ENCODE measurements at regions not wholly inside any gene's neighbourhood (a gene's known extent, or its start where the extent isn't known, plus 50 kb on each side); places are given as distances from the start of the nearest gene placed in this dataset.
"Not testable (repeated sequence)": the region's sequence is repeated elsewhere in the genome, so short reads cannot be mapped to it uniquely, and the experiment has no call there.

DNA sequence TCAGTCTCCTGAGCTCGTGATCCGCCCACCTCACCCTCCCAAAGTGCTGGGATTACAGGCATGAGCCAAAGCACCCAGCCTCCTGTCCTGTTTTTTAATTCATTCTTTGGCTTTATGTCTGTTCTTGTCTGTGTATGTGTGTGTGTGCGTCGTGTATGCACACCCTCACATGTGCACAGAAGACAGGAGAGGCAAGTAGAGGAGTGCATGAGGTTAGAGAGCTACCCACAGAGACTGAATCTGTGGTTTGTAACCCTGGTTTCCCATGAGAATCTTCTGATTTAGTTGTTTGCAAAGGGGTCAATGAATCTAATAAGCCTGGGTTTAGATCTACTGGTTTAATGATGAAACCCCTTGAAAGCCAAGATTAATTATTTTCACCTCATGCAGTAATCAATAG lies 1090.0 kb downstream of the EPHA3 start:
- H3K79me1 ChIP-seq (ENCODE audit: low read depth, low read length); H4K5ac ChIP-seq (ENCODE audit: insufficient read length, low read depth, low read length); H2BK15ac ChIP-seq (ENCODE audit: low read length); H3K9ac ChIP-seq (replicated peaks in 1 of 4; ENCODE audit: extremely low read depth in 1 of 4, low read depth in 3 of 4, low read length in 3 of 4); H4K8ac ChIP-seq (ENCODE audit: extremely low read depth, insufficient read depth, low read length); H2BK12ac ChIP-seq (ENCODE audit: low read depth, low read length); H3K18ac ChIP-seq (ENCODE audit: extremely low read depth, low read length); H2AK5ac ChIP-seq (ENCODE audit: low read depth, low read length); H3K4ac ChIP-seq (replicated peaks; ENCODE audit: insufficient read length, low read depth, low read length); H2AFZ ChIP-seq (ENCODE audit: low read length); DNase-seq (ENCODE audit: low read depth in 1 of 2, low spot score in 2 of 2); H3K9me3 ChIP-seq (ENCODE audit: insufficient read depth in 2 of 2, low read depth in 1 of 2, low read length in 1 of 2); H3K14ac ChIP-seq (ENCODE audit: insufficient read length); H3K27me3 ChIP-seq (replicated peaks in 1 of 4; ENCODE audit: control insufficient read depth in 3 of 4, extremely low read depth in 1 of 4, insufficient read depth in 3 of 4, low read length in 3 of 4); H3K4me3 ChIP-seq (ENCODE audit: extremely low read depth in 1 of 4, insufficient read depth in 2 of 4, low read depth in 3 of 4, low read length in 4 of 4); H3K4me2 ChIP-seq (ENCODE audit: insufficient read depth in 1 of 2, low read depth in 2 of 2, low read length in 2 of 2); H2BK5ac ChIP-seq (ENCODE audit: low read depth, low read length); H3K36me3 ChIP-seq (ENCODE audit: control insufficient read depth in 2 of 4, insufficient read depth in 4 of 4, low read length in 3 of 4); H4K91ac ChIP-seq (replicated peaks; ENCODE audit: insufficient read length, low read length); H4K20me1 ChIP-seq (replicated peaks in 1 of 2; ENCODE audit: control insufficient read depth in 1 of 2, insufficient read depth in 2 of 2, low read length in 2 of 2); H3K27ac ChIP-seq (ENCODE audit: low read depth, low read length); H2BK120ac ChIP-seq (replicated peaks; ENCODE audit: low read depth, low read length); H3K4me1 ChIP-seq (replicated peaks in 1 of 4; ENCODE audit: control insufficient read depth in 3 of 4, insufficient read depth in 4 of 4, low read length in 3 of 4); H2BK20ac ChIP-seq (ENCODE audit: low read length); H3K56ac ChIP-seq (replicated peaks; ENCODE audit: insufficient read length, low read depth, low read length); H3K23me2 ChIP-seq (ENCODE audit: low read depth, low read length); H3K23ac ChIP-seq (ENCODE audit: insufficient read length); POLR2A ChIA-PET (ENCODE audit: partially characterized antibody); H3K79me2 ChIP-seq (ENCODE audit: control insufficient read depth in 1 of 2, insufficient read depth in 2 of 2, low read length in 2 of 2): not testable (repeated sequence)
- 93% methylated on average over 4 of the region's 4 CpGs; no CpG with 5 or more reads in 1 of the 2 experiments for WGBS, 2 experiments (ENCODE audit: extremely low coverage in 1 of 2, insufficient coverage in 1 of 2, insufficient read length in 1 of 2, insufficient replicate concordance in 2 of 2, low coverage in 1 of 2, low lambda C conversion rate in 2 of 2, missing lambda C conversion rate in 1 of 2)
- CTCF ChIA-PET (ENCODE audit: partially characterized antibody) = interaction anchor here (0.6 kb wide), 1 partner anchor 801 kb away, joined by 3 read pairs; no protein-coding TSS in a partner anchor
- peak; percentile 68 for FAIRE-seq

DNA sequence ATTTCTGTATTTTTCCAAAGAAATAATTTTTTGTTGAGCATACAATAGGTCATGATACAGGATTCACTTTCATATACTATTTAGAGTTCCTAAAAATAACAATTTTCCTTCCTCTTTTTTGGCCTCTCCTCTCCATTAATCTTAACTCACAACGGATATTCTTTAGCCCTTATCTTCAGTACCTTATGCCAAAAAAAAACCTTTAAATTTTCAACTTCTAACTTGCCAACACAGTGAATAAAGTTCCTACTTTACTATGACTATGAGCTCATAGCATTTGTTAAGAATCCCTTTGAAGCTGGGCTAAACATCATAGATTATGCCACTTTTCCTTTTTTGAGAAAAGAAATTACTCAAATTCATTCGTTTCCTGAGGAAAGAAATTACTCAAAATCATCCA lies 1095.5 kb downstream of the EPHA3 start:
- H3K79me1 ChIP-seq (ENCODE audit: low read depth, low read length); H2BK120ac ChIP-seq (replicated peaks; ENCODE audit: low read depth, low read length); H3K23me2 ChIP-seq (ENCODE audit: low read depth, low read length); H2AFZ ChIP-seq (ENCODE audit: low read length); H2BK12ac ChIP-seq (ENCODE audit: low read depth, low read length); H3K9ac ChIP-seq (replicated peaks in 1 of 4; ENCODE audit: extremely low read depth in 1 of 4, low read depth in 3 of 4, low read length in 3 of 4); H3K4me3 ChIP-seq (ENCODE audit: extremely low read depth in 1 of 4, insufficient read depth in 2 of 4, low read depth in 3 of 4, low read length in 4 of 4); H2BK5ac ChIP-seq (ENCODE audit: low read depth, low read length); H3K79me2 ChIP-seq (ENCODE audit: control insufficient read depth in 1 of 2, insufficient read depth in 2 of 2, low read length in 2 of 2); H4K8ac ChIP-seq (ENCODE audit: extremely low read depth, insufficient read depth, low read length); H3K4me2 ChIP-seq (ENCODE audit: insufficient read depth in 1 of 2, low read depth in 2 of 2, low read length in 2 of 2); DNase-seq (ENCODE audit: low read depth in 1 of 2, low spot score in 2 of 2); CTCF ChIA-PET (ENCODE audit: partially characterized antibody); H3K27me3 ChIP-seq (replicated peaks in 1 of 4; ENCODE audit: control insufficient read depth in 3 of 4, extremely low read depth in 1 of 4, insufficient read depth in 3 of 4, low read length in 3 of 4); H4K91ac ChIP-seq (replicated peaks; ENCODE audit: insufficient read length, low read length); H2BK15ac ChIP-seq (ENCODE audit: low read length); H3K56ac ChIP-seq (replicated peaks; ENCODE audit: insufficient read length, low read depth, low read length); H3K18ac ChIP-seq (ENCODE audit: extremely low read depth, low read length); H3K23ac ChIP-seq (ENCODE audit: insufficient read length); H3K4ac ChIP-seq (replicated peaks; ENCODE audit: insufficient read length, low read depth, low read length); POLR2A ChIA-PET (ENCODE audit: partially characterized antibody); H3K14ac ChIP-seq (ENCODE audit: insufficient read length); H2BK20ac ChIP-seq (ENCODE audit: low read length); H4K5ac ChIP-seq (ENCODE audit: insufficient read length, low read depth, low read length); H3K9me3 ChIP-seq (ENCODE audit: insufficient read depth in 2 of 2, low read depth in 1 of 2, low read length in 1 of 2); H3K36me3 ChIP-seq (ENCODE audit: control insufficient read depth in 2 of 4, insufficient read depth in 4 of 4, low read length in 3 of 4); H4K20me1 ChIP-seq (replicated peaks in 1 of 2; ENCODE audit: control insufficient read depth in 1 of 2, insufficient read depth in 2 of 2, low read length in 2 of 2); FAIRE-seq; H2AK5ac ChIP-seq (ENCODE audit: low read depth, low read length); H3K4me1 ChIP-seq (replicated peaks in 1 of 4; ENCODE audit: control insufficient read depth in 3 of 4, insufficient read depth in 4 of 4, low read length in 3 of 4); H3K27ac ChIP-seq (ENCODE audit: low read depth, low read length): not testable (repeated sequence)
- 91% methylated on average over 2 of the region's 2 CpGs; no CpG with 5 or more reads in 1 of the 2 experiments for WGBS, 2 experiments (ENCODE audit: extremely low coverage in 1 of 2, insufficient coverage in 1 of 2, insufficient read length in 1 of 2, insufficient replicate concordance in 2 of 2, low coverage in 1 of 2, low lambda C conversion rate in 2 of 2, missing lambda C conversion rate in 1 of 2)

Data from H1 (cell line).